Fibroblast of skin of right quadriceps (primary cell): ENCODE measurements at regions not wholly inside any gene's neighbourhood (a gene's known extent, or its start where the extent isn't known, plus 50 kb on each side); places are given as distances from the start of the nearest gene placed in this dataset.
"Not testable (repeated sequence)": the region's sequence is repeated elsewhere in the genome, so short reads cannot be mapped to it uniquely, and the experiment has no call there.

Experiments
- DNase-seq: peaks from one replicate; pipeline ENCODE4 v3.0.0-alpha.2; 2013

DNA sequence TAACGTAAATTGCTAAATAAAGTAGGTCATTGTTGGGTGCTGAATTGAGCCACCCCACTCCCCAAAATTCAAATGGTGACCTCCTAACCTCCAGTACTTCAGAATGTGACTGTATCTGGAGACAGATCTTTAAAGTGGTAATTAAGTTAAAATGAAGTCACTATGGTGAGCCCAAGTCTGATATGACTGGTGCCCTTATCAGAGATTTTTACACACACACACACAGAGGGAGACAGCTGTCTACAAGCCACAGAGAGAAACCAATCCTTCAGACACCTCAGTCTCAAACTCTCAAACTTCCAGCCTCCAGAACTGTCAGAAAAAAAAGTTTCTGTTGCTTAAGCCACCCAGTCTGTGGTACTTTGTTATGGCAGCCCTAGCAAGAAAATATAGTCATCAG, 879.2 kb upstream of the INTU start:
- DNase-seq = no peak

DNA sequence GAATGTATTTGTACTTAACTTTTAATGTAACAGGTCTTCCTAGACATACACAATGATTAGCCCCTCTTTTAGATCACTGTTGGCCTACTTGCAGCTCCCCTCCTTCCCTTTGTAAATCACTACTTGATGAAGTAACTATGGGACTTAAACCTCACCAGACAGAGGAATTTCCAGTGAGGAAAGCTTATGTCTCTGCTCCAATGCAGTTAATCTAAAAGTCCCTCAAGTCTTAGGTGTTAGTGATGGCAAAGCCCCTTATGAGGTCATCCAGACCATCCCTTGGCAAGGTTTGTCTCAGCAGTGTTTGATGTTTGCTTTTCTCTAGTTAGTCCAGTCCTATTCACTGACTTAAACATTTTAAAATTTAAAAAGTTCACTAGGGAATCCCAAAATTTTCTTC, 877.3 kb upstream of the INTU start:
- DNase-seq = no peak

DNA sequence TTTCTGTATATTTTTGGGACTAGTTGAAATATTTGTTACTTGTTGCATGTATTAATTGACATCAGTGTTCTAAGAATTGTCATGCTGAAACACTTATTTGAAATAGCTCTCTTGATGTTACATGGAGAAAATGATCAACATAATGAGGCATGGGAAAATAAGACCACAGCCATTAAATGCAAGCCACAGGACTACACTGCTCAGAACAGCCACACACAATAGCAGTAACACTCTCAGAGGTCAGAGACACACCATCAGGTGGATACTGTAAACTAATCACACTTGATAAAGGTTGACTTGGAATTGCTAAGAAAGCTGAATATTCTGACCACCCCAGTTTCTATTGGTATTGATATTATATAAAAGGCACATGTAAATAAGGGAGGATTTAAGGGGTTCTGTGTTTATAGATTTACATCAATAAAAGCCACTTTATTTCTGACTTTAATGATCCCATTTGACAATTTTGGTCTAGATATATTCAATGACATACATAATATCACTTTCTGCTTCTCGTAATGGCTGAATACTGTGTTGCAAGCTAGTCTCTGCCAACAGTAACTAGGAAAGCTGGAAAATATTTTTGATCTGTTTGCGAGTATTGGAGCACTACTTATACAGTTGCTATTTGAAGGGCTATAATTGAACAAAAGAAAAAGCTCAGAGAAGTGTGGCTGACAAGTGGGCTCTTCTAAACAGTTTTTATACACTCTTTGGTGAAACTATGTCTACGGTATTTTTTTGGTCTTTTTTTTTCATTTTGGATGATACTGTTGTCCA, 876.5 kb upstream of the INTU start:
- no peak for DNase-seq

DNA sequence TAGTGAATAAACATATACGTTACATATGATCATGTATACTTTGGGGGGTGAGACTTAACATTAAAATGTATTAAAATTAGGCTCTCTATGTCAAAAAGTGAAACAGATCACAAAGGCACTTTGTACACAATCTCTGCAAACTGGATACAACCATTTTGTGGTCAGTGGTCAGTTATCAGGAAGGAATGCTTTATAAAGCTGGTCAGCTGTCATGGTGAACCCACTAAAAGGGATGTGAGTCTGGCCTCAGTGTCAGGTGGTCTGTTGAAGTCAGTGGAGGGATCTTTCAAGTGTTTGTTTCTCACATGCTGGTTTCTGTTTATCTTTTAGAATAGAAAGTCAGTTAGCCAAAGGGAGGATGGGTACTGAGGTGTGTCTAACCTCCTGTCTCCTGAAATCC, 875.5 kb upstream of the INTU start:
- no peak for DNase-seq

DNA sequence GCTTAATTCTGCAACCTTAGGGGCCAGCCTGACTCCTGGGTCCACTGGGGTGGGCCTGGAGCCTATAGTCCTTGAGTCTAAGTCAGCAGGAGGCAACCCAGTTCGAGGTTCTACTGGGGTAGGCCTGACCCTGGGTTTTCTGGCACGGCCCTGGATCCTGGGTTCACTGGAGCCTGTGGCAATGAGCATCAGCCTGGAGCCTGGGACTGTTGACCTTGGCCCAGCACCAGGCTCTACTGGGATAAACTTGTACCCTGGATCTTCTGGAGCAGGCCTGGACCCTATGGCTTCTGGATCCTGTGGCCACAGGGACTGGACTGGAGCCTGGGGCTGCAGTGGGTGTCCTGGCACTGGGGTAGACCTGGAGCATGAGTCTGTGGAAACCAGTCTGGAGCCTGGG, 874.3 kb upstream of the INTU start:
- DNase-seq = no peak

DNA sequence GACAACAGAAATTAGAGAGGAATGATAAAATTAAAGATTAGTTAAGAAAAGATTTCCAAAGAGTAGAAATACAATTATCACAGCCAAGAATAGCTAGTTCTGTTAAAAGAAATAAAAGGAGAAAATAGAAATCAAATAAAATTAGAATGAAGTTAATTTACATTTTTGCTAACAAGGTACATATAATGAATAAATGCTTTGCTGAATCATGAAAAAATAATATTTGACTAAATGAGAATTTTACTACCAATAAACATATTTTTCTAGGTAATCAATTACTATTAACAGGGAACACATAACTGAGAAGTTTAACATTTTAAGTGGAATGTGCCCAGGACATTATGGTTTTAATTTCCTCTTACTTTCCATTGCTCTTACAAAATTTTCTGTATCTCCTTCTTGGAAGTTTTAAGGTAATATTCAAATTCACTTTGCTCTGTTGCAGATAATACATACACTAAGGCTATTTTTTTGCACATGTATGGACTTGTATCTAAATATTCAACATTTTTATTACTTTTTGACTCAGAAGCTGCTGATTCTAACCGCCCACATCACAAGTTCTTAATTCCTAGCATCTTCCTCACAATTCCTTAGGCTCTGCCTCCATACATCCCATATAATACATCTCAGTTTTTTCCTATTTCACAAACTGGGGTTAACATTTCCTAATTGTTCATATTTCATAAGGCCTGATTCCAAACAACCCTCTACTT, 870.7 kb upstream of the INTU start:
- no peak for DNase-seq

DNA sequence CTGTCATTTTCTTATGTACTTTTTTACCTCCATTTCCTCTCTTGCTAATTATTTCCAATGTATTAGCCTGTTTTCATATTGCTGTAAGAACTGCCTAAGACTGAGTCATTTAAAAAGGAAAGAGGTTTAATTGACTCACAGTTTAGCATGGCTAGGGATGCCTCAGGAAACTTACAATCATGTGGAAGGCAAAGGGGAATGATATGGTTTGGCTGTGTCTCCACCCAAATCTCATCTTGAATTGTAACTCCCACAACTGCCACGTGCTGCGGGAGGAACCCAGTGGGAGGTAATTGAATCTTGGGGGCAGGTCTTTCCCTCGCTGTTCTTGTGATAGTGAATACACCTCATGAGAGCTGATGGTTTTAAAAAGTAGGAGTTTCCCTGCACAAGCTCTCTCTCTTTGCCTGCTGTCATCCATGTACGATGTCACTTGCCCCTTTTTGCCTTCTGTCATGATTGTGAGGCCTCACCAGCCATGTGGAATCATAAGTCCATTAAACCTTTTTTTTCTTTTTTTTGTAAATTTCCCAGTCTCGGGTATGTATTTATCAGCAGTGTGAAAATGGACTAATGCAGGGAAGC, 870.0 kb upstream of the INTU start:
- DNase-seq = no peak

DNA sequence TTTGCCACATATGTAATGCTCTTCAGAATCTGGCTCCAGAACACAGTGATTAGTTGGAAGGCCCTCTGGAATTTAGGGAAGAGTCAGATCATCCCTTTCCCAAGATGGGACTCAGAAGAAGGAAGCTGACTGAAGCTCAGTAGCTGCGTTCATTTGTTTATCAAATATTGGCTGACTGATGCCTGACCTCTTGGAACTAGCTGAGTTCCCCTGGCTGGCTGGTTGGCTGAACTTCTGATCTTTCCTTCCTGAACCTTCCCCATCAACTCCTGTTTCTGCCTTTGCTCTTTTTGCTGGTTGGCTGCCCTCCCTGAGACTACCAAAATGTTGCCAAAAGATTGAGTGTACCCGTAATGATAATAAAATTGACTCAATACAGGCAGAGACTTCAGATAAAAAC, 866.5 kb upstream of the INTU start:
- DNase-seq = no peak

DNA sequence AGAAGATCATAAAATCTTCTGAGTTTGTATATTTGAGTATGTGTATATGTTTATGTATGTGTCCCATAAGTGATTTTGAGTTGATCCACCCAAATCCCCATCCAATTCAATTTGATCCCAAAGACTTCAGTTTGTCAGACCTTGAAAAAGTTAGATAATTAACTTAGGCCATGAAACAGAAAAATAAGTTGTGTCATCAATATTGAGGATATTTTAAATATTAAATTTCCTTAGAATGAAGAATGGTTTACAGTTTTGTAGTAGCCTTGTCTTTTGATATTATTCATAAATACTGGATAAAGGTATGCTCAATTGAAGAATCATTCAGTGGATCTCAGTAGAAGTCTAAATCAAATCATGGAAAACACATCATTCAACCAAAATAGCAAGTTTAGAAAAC, 864.4 kb upstream of the INTU start:
- no peak for DNase-seq

DNA sequence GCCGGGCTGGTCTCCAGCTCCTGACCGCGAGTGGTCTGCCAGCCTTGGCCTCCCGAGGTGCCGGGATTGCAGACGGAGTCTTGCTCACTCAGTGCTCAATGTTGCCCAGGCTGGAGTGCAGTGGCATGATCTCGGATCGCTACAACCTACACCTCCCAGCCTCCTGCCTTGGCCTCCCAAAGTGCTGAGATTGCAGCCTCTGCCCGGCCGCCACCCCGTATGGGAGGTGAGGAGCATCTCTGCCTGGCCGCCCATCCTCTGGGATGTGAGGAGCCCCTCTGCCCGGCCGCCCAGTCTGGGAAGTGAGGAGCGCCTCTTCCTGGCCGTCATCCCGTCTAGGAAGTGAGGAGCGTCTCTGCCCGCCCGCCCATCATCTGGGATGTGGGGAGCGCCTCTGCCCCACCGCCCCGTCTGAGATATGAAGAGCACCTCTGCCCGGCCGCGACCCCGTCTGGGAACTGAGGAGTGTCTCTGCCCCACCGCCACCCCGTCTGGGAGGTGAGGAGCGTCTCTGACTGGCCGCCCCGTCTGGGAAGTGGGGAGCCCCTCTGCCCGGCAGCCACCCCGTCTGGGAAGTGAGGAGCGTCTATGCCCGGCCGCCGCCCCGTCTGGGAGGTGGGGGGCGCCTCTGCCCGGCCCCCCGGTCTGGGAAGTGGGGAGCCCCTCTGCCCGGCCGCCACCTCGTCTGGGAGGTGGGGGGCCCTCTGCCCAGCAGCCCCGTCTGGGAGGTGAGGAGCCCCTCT, 861.8 kb upstream of the INTU start:
- not testable (repeated sequence) for DNase-seq

DNA sequence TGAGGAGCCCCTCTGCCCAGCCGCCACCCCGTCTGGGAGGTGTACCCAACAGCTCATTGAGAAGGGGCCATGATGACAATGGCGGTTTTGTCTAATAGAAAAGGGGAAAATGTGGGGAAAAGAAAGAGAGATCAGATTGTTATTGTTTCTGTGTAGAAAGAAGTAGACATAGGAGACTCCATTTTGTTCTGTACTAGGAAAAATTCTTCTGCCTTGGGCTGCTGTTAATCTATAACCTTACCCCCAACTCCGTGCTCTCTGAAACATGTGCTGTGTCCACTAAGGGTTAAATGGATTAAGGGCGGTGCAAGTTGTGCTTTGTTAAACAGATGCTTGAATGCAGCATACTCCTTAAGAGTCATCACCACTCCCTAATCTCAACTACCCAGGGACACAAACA, 861.1 kb upstream of the INTU start:
- DNase-seq = not testable (repeated sequence)

DNA sequence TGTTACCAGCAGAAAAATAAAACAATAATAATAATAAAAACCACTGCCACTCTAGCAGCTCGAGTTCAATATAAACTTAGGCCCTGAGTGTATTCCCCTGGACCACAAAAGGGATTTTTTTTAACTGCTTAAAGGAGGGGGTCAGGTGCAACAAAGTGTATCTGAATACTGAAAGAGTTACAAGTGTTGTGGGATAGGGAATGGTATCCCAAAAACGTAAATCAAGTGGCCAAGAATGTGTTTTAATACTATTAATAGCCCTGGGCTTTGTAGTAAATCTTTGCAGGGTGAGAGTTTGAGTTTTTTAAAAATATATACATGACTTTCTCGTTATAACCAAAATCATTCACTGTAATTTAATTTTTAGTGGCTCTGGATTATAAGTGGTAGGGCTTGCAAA, 860.1 kb upstream of the INTU start:
- DNase-seq = no peak

DNA sequence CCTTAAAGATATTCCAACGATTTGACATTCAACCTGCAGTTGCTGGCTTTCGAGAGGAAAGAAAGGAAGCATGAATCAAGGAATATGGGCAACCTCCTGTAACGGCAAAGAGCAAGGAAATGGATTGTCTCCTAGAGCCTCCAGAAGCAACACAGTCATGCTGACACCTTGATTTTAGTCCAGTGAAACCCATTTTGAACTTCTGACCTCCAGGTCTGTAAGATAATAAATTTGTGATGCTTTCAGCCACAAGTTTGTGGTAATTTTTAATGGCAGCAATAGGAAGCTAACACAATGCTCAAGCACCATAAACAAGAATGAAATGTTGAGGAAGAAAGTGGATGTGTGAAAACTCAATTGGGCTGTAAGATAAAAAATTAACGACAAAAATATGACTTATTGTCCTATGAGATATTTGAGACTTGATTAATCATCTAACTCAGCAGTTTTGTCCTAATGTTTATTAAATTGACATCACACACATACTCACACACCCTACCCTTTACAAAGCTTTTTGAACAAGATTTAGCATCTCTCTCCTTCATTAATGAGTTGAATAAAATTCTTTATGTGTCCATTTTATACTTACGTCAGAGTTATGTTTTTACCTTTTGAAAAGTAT, 857.2 kb upstream of the INTU start:
- no peak for DNase-seq

DNA sequence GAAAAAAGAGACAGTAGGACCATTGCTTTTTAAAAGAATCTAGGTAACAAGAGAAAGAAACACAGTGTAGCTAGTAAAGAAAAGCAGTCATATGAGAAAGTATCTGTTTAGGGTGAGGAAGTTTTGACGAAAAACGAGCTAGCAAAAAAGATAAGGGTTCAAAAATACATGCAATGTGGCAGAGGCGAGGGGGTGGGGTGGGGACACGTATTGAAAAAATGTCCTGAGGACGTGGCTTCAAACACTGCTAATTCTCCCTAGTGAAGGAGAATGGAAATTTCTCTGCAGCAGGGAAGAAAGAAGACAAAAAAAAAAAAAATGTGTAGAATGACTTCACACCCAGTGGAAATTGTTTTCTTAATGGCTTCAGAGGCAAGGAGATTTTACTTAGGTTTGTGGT, 856.4 kb upstream of the INTU start:
- DNase-seq = no peak

DNA sequence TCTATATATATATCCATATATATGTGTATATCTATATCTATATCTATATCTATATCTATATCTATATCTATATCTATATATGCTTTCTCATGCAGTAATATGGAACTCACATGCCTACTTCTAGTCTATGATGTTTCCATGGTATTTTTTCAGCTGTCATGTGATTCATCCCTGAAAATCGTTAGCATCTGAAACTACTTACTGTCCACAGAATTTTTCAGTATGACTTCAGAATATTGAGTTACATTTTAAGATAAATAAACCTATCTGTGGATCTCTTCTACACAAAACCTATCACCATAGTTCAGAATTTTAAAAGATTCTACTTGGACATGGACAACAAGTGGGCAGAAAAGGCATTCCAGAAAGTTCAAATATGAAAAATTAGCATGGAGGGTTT, 855.1 kb upstream of the INTU start:
- peak; percentile 89 for DNase-seq

DNA sequence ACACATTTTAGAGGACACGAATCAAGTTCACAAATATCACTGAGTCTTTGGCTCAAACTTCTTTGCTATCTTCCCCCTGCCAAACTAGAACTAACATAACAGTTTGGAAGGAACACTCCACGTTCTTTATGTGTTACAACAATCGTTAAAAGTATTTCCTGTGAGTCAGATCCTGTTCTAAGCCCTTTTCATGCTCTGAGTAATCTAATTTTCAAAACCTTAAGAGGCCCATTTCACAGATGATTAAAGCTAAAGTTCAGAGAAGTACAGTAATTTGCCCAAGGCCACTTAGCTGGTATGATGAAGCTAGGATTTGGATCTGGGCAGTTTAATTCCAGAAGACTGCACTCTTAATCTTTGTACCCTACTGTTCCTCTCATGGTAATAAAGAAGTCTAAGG, 854.4 kb upstream of the INTU start:
- DNase-seq = peak; percentile 84

DNA sequence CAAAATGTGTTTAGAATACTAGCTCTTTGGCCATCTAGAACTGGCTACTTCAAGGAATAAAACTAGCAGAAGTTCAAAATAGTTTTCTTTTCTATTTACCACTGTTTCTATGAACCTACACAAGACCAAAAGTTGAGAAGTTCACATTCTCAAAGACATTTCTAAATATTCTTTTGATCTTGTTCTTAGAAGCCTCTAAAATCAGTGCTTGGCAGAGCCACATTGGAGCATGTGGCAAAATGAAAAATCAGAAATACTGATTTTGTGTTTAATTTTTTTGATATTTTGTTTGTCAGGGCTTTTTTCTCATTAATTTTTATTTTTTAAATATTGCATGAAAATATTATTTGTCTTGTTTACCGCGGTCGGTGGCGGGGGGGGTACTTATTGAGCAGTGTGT, 853.8 kb upstream of the INTU start:
- DNase-seq = no peak

DNA sequence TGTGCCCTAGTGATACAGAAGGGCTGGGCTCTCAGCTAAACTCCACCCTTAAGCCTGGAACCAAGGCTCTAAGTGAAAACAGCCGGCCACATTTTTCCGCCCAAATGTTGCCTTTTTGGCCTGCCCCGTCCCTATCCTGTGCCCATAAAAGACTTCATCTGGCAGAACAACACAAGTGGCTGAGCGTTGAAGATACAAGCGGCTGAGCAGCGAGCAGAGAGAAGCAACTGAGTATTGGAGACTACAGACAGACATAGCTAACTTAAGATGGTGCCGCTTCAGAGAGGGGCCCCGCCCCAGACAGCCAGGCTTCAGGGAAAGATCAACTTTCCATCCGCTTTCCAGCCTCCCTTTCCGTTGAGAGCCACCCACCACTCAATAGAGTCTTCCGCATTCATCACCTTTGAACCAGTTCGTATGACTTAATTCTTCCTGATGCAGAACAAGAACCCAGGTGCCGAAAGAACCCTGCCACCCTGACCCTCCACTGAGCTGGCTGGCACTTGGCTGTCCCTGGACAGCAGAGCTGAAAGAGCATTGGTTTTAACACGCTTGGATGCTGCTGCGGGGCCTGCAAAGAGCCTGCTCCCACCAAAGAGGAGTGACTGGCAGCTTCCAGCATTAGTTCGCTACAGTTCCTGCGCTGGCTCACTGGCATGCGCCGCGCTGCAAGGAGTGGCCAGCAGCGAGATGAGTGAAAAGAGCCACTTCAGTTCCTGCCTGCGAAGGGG, 853.2 kb upstream of the INTU start:
- no peak for DNase-seq

DNA sequence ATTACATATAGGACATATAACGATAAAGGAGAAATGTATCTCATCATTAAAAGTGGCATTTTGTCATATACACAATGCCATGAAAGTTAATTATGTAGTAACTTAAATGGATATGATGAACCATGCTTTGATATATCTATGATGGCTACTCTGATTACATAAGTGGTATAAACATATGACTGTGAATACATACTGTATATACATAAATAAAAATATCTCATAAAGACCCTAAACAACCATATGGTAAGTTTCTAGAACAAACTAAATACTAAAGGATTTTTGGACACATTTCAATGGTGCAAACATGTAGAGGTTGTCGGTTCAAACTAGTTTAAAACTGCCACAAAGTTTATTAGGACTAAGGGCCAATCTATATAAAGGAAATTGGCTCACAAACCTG, 849.6 kb upstream of the INTU start:
- no peak for DNase-seq

DNA sequence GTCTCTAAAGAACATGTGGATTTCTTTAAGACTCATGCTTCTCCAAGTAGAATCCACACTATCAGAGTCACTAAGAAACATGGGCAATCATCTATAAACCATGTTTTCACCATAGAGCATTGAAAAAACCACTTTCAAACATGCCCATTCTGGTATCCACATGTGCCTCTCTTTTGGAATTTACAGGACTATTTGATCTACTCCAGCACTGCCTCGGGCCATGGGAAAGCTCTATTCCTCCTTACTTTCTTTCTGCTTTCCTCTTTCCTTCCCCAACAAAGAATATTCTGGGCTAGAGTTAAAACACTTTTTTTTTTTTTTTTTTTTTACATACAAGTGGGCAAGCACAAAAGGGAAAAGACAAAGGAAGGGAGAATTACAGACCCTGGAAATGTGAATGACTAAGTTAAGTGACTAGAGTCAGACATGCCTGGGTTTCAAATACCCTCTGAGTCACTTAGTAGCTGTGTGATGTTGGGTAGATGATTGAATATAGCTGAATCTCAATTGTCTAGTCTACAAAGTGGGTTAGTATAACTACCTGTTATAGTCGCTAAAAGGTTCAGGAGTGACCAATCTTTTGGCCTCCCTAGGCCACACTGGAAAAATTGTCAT, 847.7 kb upstream of the INTU start:
- peak; percentile 32 for DNase-seq

DNA sequence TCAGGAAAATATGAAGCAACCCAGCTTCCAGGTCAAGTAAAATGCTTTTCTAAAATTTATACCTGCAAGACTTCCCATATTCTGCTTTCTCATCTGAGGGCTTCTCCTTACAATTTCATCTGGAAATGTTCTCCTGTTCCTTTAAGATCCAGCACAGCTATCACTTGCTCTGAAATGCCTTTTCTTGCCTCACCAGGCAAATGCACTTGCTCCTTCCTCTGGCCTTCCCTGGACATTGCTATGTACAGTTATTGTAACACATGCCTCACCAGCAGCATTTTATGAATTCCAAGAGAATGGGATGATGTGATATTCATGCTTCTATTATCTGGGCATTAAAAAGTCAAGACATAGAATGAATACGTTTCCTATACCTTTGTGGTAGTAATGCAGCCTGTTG, 842.1 kb upstream of the INTU start:
- peak; percentile 15 for DNase-seq

DNA sequence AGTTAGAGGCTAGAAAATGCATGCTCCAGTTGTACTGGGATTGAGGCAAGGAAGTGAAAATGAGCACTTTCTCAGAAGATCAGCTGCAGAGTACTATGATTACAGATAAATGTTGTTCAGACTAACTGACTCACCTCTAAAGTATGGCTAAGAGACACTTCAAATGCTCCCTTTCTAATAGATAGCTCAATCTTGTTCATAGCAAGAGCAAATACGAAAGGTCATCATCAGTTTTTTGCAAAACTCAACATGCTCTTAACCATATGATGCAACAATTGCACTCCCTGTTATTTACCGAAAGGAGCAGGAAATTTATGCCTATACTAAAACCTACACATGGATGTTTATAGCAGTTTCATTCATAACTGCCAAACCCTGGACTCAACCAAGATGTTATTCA, 838.4 kb upstream of the INTU start:
- peak; percentile 80 for DNase-seq
